DND-41 (cell line): ENCODE measurements at regions not wholly inside any gene's neighbourhood (a gene's known extent, or its start where the extent isn't known, plus 50 kb on each side); places are given as distances from the start of the nearest gene placed in this dataset.

Experiments used
- ATAC-seq: fragments of 200-7000 bp; cut with Tn5 transposase; 3 replicates; pipeline ENCODE4 v1.9.1; 2021; ENCODE audit warnings: low read depth; ENCODE audit not compliant: insufficient read depth
- DNase-seq: peaks from one replicate; pipeline ENCODE4 v3.0.0-alpha.2; 2020
- H2AFZ ChIP-seq: 2 replicates; pipeline ENCODE4 v1.6.0; 2012; ENCODE audit warnings: low read depth, low read length
- H3K27ac ChIP-seq: 2 replicates; pipeline ENCODE4 v1.5.1; 2012; ENCODE audit warnings: low read length, inconsistent platforms
- H3K27me3 ChIP-seq: fragments of 200-600 bp; sonication (generic); 2 replicates; pipeline ENCODE4 v1.6.0; 2012; ENCODE audit warnings: low read length, mild to moderate bottlenecking, inconsistent platforms; ENCODE audit not compliant: insufficient read depth, poor library complexity
- H3K36me3 ChIP-seq: 2 replicates; pipeline ENCODE4 v1.5.1; 2012; ENCODE audit warnings: low read length, inconsistent platforms; ENCODE audit not compliant: insufficient read depth
- H3K4me1 ChIP-seq: 2 replicates; pipeline ENCODE4 v1.5.1; 2012; ENCODE audit warnings: mild to moderate bottlenecking, low read length; ENCODE audit not compliant: insufficient read depth
- H3K4me2 ChIP-seq: 2 replicates; pipeline ENCODE4 v1.6.0; 2012; ENCODE audit warnings: mild to moderate bottlenecking, moderate library complexity, low read length, inconsistent platforms; ENCODE audit not compliant: insufficient read depth
- H3K4me3 ChIP-seq, 2 experiments: fragments of 200-600 bp in 1 of 2; shearing (Covaris generic) in 1 of 2; 2 replicates each; pipeline ENCODE4 v1.5.1; 2012 to 2016; ENCODE audit warnings: inconsistent platforms in 2 of 2, low read length in 2 of 2, mild to moderate bottlenecking in 2 of 2, low read depth in 1 of 2, moderate library complexity in 1 of 2
- H3K79me2 ChIP-seq: 2 replicates; pipeline ENCODE4 v1.6.0; 2012; ENCODE audit warnings: low read length, inconsistent platforms; ENCODE audit not compliant: insufficient read depth
- H3K9ac ChIP-seq: 2 replicates; pipeline ENCODE4 v1.6.0; 2012; ENCODE audit warnings: low read depth, mild to moderate bottlenecking, inconsistent platforms, low read length, moderate library complexity
- H3K9me3 ChIP-seq: 2 replicates; pipeline ENCODE4 v1.5.1; 2012; ENCODE audit warnings: low read length, moderate library complexity, mild to moderate bottlenecking, inconsistent platforms; ENCODE audit not compliant: insufficient read depth, severe bottlenecking
- H4K20me1 ChIP-seq: 2 replicates; pipeline ENCODE4 v1.6.0; 2012; ENCODE audit warnings: low read length; ENCODE audit not compliant: insufficient read depth
- EZH2 ChIP-seq: IDR thresholded peaks from 3 replicates; pipeline ENCODE4 v1.6.1; 2012; ENCODE audit warnings: borderline replicate concordance, low read depth, mild to moderate bottlenecking, moderate library complexity, low read length, inconsistent platforms; ENCODE audit not compliant: severe bottlenecking
- TF ChIP-seq, protein P1 (sequence below): IDR thresholded peaks from 2 replicates; pipeline ENCODE4 v1.5.1; 2012; ENCODE audit warnings: borderline replicate concordance, low read length, moderate library complexity, mild to moderate bottlenecking; ENCODE audit not compliant: poor library complexity, severe bottlenecking; ENCODE audit errors: extremely low read depth

DNA sequence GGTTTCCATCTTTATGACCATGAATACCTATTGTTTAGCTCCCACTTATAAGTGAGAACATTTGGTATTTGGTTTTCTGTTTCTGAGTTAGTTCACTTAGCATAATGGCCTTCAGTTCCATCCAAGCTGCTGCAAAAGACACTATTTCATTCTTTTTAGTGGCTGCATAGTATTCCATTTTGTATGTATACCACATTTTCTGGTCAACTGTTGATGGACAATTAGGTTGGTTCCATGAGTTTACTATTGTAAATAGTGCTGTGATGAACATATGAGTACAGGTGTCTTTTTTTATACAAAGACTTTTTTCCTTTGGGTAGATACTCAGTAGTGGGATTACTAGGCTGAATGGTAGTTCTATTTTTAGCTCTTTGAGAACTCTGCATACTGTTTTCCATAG is 87.8 kb upstream of the GOT2 start:
- Histone ChIP-seq H3K9ac (no peak overlapping the region), H3K36me3 (no peaks in the 10 kb centered on the region), H3K4me1 (no peaks in the 10 kb centered on the region), H4K20me1 (no peaks in the 10 kb centered on the region), H3K9me3 (no peaks in the 10 kb centered on the region), H2AFZ (no peak overlapping the region), H3K27ac (no peak overlapping the region), H3K4me2 (no peak overlapping the region), H3K27me3 (no peaks in the 10 kb centered on the region), H3K79me2 (no peaks in the 10 kb centered on the region), H3K4me3 (no peak overlapping the region)
- no peak for ATAC-seq
- no peak for DNase-seq
- TF ChIP-seq, protein P1, sequence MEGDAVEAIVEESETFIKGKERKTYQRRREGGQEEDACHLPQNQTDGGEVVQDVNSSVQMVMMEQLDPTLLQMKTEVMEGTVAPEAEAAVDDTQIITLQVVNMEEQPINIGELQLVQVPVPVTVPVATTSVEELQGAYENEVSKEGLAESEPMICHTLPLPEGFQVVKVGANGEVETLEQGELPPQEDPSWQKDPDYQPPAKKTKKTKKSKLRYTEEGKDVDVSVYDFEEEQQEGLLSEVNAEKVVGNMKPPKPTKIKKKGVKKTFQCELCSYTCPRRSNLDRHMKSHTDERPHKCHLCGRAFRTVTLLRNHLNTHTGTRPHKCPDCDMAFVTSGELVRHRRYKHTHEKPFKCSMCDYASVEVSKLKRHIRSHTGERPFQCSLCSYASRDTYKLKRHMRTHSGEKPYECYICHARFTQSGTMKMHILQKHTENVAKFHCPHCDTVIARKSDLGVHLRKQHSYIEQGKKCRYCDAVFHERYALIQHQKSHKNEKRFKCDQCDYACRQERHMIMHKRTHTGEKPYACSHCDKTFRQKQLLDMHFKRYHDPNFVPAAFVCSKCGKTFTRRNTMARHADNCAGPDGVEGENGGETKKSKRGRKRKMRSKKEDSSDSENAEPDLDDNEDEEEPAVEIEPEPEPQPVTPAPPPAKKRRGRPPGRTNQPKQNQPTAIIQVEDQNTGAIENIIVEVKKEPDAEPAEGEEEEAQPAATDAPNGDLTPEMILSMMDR: no peak
- TF ChIP-seq EZH2: no peak

DNA sequence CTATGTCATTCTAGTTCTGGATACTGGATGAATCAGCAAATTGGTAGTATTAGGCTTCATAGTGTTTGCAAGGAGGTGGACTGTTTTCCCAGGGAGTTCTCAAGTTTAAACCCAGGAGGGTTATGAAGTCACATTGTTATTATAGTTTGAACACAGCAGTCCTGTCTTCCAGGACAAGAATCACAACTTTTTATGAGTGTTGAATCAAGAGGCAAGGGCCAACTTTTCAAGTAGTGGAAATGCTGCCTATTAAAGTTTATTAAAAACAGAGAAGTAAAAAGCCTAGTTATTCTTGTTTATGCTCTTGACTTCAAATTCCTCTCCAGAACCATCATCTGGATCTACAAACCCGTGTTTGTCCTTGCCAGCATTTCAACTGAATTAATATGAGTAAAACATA is 86.3 kb upstream of the GOT2 start:
- no peaks in the 10 kb centered on the region for H3K36me3 ChIP-seq

DNA sequence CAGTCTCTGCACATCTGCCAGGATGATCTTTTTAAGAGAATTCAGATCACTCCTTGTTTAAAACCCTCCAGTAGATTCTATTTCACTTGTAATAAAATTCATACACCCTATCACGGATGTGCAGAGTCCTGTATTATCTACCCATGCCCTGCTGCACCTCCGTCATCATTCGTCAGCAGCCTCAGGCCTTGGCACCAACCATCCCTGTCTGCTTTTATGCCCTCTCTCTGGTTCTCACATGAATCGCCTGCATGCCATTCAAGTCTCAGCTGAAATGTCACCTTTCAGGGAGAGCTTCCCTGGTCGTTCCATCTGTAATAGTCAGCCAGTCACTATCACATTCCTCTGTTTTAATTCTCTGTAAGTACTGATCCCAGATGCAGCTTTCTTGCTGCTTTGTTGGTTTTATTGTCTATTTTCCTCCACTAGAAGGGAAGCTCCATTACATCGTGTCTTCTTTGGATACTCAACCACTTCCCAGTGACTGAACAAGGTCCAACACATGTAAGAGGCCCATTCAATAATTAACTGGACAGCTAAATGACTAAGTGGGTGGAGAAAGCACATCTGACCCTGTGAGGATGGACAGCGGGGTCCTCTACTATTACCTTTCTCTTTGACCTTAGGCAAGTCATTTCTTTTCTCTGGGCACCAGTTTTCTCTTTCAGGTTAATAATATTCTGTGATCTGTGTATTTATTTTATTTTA is 81.2 kb upstream of the GOT2 start:
- DNase-seq: no peak
- no peak overlapping the region for H3K9ac ChIP-seq

More for the DNA sequence above, 86.3 kb upstream of the GOT2 start:
- Histone ChIP-seq H3K4me1 (no peaks in the 10 kb centered on the region), H3K9me3 (no peaks in the 10 kb centered on the region), H3K27me3 (no peaks in the 10 kb centered on the region), H3K4me2 (no peak overlapping the region), H3K27ac (no peak overlapping the region), H2AFZ (no peak overlapping the region), H3K9ac (no peak overlapping the region), H3K4me3 (no peak overlapping the region), H3K79me2 (no peaks in the 10 kb centered on the region), H4K20me1 (no peaks in the 10 kb centered on the region)
- no peak for DNase-seq
- no peak for TF ChIP-seq EZH2
- TF ChIP-seq, protein P1: no peak
- ATAC-seq: no peak

More for the DNA sequence above, 81.2 kb upstream of the GOT2 start:
- H3K4me2 ChIP-seq: no peak overlapping the region
- TF ChIP-seq, protein P1: no peak
- no peak for TF ChIP-seq EZH2
- no peak overlapping the region for H2AFZ ChIP-seq
- no peaks in the 10 kb centered on the region for H3K27me3 ChIP-seq
- H3K79me2 ChIP-seq: no peaks in the 10 kb centered on the region
- H3K4me1 ChIP-seq: no peaks in the 10 kb centered on the region
- H3K36me3 ChIP-seq: no peaks in the 10 kb centered on the region
- no peaks in the 10 kb centered on the region for H4K20me1 ChIP-seq
- no peak overlapping the region for H3K27ac ChIP-seq
- no peaks in the 10 kb centered on the region for H3K9me3 ChIP-seq
- no peak overlapping the region for H3K4me3 ChIP-seq
- ATAC-seq: no peak
